C4-2B (cell line): ENCODE measurements at regions not wholly inside any gene's neighbourhood (a gene's known extent, or its start where the extent isn't known, plus 50 kb on each side); places are given as distances from the start of the nearest gene placed in this dataset.

Experiments
- H3K27ac ChIP-seq: fragments of 450-650 bp; 2 replicates; pipeline ENCODE4 v1.5.1; 2017
- ZFX ChIP-seq: fragments of 450-650 bp; IDR thresholded peaks from 2 replicates; pipeline ENCODE4 v1.6.1; 2017
- TF ChIP-seq, protein P1 (sequence below): fragments of 450-650 bp; conservative IDR thresholded peaks from 2 replicates; pipeline ENCODE4 v1.5.1; 2017; ENCODE audit warnings: mild to moderate bottlenecking

DNA sequence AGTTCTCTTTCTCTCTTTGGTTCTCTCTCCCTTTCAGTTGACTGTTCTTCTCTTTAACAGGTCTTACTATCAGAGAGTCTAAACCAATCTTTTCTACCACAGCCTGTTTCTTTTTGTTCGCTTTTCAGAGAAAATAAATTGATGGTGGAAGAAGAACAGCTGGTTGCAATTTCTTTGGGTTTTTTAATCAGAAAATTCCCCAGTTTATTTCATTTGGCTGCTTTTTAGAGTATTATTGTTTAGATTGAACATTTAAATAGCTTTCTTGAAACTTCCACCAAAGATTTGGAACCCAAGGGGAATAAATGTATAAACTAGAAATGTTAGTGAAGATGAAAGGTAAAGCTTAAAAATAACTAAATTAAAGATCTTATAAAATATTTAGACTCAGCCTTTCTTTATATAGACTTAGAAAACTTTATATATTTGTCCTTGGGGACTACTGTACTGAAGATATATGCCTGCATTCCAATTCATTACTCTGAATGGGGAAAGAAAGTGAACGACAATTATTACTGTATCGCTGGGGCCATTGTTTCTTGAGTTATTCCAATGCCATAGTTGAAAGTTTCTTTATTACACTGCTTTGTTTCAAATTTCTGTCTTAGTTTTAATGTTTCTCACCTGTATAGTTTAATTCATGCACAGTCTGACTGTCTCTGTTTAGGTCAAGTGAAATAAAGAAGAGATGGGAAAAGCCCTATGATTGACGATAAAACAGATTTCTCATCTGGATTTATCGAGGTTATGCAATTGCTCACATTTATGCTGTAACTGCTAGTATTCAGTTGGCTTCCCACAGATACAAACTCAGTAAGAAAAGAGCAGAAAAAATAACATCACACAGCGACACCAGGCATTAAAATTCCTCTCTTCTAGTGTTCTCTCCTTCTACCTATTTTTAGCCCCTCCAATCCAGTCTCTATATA lies 169.4 kb upstream of the CSNK1A1L start:
- no peak for TF ChIP-seq ZFX
- TF ChIP-seq, protein P1, sequence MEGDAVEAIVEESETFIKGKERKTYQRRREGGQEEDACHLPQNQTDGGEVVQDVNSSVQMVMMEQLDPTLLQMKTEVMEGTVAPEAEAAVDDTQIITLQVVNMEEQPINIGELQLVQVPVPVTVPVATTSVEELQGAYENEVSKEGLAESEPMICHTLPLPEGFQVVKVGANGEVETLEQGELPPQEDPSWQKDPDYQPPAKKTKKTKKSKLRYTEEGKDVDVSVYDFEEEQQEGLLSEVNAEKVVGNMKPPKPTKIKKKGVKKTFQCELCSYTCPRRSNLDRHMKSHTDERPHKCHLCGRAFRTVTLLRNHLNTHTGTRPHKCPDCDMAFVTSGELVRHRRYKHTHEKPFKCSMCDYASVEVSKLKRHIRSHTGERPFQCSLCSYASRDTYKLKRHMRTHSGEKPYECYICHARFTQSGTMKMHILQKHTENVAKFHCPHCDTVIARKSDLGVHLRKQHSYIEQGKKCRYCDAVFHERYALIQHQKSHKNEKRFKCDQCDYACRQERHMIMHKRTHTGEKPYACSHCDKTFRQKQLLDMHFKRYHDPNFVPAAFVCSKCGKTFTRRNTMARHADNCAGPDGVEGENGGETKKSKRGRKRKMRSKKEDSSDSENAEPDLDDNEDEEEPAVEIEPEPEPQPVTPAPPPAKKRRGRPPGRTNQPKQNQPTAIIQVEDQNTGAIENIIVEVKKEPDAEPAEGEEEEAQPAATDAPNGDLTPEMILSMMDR, result no peak
- no peak overlapping the region for H3K27ac ChIP-seq

DNA sequence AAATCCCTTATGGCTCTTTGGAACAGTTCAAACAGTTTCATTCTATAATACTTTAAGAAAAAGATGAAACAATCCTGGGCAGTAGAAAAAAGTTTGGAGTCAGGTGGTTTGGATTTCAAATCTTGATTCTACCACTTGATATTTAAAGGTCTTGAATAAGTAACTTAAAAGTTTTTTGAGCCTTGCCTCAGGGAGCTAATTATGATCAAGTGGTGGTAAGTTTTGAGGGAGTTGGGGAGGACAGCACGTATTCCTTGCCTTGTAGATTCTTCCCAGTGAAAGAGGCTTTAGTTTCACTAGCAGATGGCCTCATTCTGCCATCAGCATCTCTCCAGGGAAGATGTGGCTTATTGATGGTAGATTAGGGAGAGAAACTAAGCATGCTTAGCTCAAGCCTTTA lies 168.4 kb upstream of the CSNK1A1L start:
- TF ChIP-seq ZFX, result no peak
- TF ChIP-seq, protein P1, result no peak

DNA sequence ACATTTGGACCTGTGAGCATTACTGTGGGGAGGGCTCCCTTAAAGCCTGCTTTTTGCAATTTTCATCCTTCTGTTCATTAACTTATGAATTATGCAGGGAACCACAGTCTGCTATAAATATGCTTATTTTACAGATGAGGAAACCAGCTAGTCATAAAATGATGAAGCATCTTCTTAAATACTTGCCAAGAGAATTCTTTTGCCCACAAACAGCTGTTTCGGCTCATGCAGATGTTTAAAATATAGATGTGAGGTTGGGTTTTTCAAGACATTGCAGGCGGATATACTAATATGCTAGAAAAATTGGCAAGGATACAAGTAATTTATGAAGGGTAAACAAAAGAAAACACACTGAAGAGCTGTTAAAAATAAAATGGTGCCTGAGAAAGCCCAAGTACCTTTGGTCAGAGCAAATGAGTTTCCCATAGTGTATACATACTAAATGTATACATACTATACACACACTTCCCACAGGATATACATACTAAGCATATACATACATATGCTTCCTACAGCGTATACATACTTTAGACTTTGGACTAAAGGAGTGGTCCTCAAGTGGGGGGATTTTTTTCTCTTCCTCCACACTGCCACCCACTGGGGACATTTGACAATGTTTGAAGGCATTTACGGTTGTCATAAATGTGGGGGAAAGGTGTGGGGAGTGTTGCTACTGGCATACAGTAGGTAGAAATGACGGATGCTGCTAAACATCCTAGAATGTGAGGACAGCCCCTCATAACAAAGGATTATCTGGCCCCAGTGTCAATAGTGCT lies 164.9 kb upstream of the CSNK1A1L start:
- TF ChIP-seq, protein P1, result peak; percentile 17
- TF ChIP-seq ZFX, result no peak
- H3K27ac ChIP-seq, result no peak overlapping the region

More for the DNA sequence above, 168.4 kb upstream of the CSNK1A1L start:
- no peak overlapping the region for H3K27ac ChIP-seq

DNA sequence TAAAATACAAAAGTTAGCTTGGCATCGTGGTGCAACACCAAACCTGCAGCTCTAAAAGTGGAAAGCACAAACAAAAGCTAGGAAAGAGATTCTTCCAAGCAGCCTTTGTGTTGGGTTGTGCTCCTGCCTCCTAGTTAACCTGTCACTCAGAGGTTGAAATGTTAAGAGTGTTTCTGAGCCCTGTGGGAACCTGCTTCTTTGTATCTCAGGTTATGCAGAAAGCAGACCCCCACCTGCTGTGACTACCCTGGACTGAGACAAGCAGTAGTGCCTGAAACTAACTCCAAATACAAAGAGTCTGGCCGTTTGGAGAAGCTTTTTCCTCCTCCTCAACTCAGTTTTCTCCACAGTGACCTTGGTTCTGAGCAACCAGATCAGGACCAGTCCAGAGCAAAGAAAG lies 158.4 kb upstream of the CSNK1A1L start:
- no peak overlapping the region for H3K27ac ChIP-seq
- no peak for TF ChIP-seq ZFX
- TF ChIP-seq, protein P1, result no peak

DNA sequence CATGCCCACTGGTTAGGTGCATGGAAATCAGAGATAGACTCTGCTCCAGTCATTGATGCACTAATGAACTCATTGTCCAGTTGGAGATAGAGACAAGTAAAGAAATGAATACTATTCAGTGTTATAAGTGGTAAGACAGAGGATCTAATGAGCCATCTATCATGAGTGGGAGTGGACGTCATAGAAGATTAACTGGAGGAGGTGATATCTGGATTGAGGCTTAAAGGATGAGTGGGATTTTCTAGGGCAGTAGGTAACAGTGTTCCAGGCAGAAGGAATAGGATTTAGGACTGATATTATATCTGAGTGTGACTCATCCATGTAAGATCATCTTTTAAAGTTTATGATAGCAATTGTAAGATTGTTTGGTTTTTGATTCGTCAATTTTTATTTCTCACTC lies 152.2 kb upstream of the CSNK1A1L start:
- TF ChIP-seq, protein P1, result no peak
- TF ChIP-seq ZFX, result no peak

DNA sequence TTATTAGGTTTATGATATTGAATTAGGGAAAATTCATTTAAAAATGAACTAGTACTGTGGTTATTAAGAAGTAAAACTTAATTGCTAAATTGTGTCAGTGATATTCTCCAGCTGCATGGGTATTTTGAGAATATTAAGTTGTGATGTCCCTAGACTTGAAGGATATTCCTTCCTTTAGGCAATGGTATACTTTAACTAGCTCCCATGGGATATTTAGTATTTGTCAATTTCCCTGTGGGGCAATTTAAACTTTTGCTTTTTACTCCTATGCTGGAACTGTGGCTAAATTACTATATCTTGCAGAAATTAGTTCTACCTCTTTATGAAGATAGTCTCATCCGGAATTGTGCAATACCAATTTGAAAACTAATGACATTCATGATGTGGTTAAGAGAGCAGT lies 151.6 kb upstream of the CSNK1A1L start:
- no peak for TF ChIP-seq ZFX
- TF ChIP-seq, protein P1, result no peak
- H3K27ac ChIP-seq, result no peak overlapping the region

More for the DNA sequence above, 152.2 kb upstream of the CSNK1A1L start:
- no peak overlapping the region for H3K27ac ChIP-seq

DNA sequence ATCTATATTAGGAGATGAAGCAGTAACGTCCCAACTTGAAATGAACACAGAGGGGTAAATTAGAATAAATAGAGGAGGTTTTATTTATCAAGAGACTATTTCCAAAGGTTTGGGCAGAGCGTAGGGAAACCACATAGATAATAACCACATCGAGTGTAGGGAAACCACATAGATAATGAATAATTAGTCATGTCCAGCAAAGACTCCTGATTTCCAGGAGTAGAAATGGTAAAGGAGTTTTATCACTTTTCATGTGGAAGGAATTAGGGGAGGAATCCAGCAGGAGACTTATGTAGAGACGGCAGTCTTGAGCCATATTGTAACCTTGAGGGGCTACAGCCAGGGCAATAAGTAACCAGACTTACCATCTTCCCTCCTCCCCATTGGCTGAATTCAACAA lies 136.3 kb upstream of the CSNK1A1L start:
- no peak overlapping the region for H3K27ac ChIP-seq
- no peak for TF ChIP-seq ZFX
- TF ChIP-seq, protein P1, result no peak
